Smooth muscle cell (in vitro differentiated cells): ENCODE measurements at regions not wholly inside any gene's neighbourhood (a gene's known extent, or its start where the extent isn't known, plus 50 kb on each side); places are given as distances from the start of the nearest gene placed in this dataset.

ENCODE experiments used
- DNase-seq: peaks from one replicate; lab custom pipeline; 2025; ENCODE audit not compliant: unreplicated experiment; lab: John Stamatoyannopoulos, UW
- H2AFZ ChIP-seq: fragments of 200-600 bp; sonication (generic); 2 replicates; pipeline ENCODE4 v1.6.0; 2016; ENCODE audit warnings: antibody characterized with exemption, low read depth, mild to moderate bottlenecking
- H3F3A ChIP-seq: fragments of 200-600 bp; sonication (generic); 2 replicates; pipeline ENCODE4 v1.6.0; 2017; ENCODE audit warnings: antibody characterized with exemption, low read depth
- H3K27ac ChIP-seq: fragments of 200-600 bp; sonication (generic); 2 replicates; pipeline ENCODE4 v1.5.1; 2016; ENCODE audit warnings: low read depth, mild to moderate bottlenecking
- H3K27me3 ChIP-seq: fragments of 200-600 bp; sonication (generic); 2 replicates; pipeline ENCODE4 v1.6.1; 2016; ENCODE audit warnings: low read depth, mild to moderate bottlenecking
- H3K36me3 ChIP-seq: fragments of 200-600 bp; sonication (generic); 2 replicates; pipeline ENCODE4 v1.5.1; 2016; ENCODE audit warnings: low read depth
- H3K4me1 ChIP-seq: fragments of 200-600 bp; sonication (generic); 2 replicates; pipeline ENCODE4 v1.5.1; 2016; ENCODE audit warnings: low read depth
- H3K4me2 ChIP-seq: fragments of 200-600 bp; sonication (generic); 2 replicates; pipeline ENCODE4 v1.6.0; 2016; ENCODE audit warnings: mild to moderate bottlenecking
- H3K4me3 ChIP-seq: fragments of 200-600 bp; sonication (generic); 2 replicates; pipeline ENCODE4 v1.5.1; 2016; ENCODE audit warnings: mild to moderate bottlenecking
- H3K79me2 ChIP-seq: fragments of 200-600 bp; sonication (generic); 2 replicates; pipeline ENCODE4 v1.6.0; 2016; ENCODE audit warnings: low read depth, mild to moderate bottlenecking
- H3K9ac ChIP-seq: fragments of 200-600 bp; sonication (generic); 2 replicates; pipeline ENCODE4 v1.6.0; 2016; ENCODE audit warnings: low read depth
- H3K9me3 ChIP-seq: fragments of 200-600 bp; sonication (generic); replicated peaks from 2 replicates; pipeline ENCODE4 v1.5.1; 2016; ENCODE audit warnings: low read depth
- H4K20me1 ChIP-seq: fragments of 200-600 bp; sonication (generic); 2 replicates; pipeline ENCODE4 v1.6.0; 2016; ENCODE audit warnings: low read depth
- WGBS: methylation state at CpG from one replicate; pipeline ENCODE4 v1.1.7; 2016; ENCODE audit warnings: low lambda C conversion rate; 5-methylcytosine and 5-hydroxymethylcytosine counted together
- TF ChIP-seq, protein P1 (sequence below): fragments of 200-600 bp; sonication (generic); IDR thresholded peaks from 2 replicates; pipeline ENCODE4 v1.5.1; 2017; ENCODE audit warnings: borderline replicate concordance, mild to moderate bottlenecking, antibody characterized with exemption; ENCODE audit not compliant: insufficient read depth, poor library complexity, severe bottlenecking

DNA sequence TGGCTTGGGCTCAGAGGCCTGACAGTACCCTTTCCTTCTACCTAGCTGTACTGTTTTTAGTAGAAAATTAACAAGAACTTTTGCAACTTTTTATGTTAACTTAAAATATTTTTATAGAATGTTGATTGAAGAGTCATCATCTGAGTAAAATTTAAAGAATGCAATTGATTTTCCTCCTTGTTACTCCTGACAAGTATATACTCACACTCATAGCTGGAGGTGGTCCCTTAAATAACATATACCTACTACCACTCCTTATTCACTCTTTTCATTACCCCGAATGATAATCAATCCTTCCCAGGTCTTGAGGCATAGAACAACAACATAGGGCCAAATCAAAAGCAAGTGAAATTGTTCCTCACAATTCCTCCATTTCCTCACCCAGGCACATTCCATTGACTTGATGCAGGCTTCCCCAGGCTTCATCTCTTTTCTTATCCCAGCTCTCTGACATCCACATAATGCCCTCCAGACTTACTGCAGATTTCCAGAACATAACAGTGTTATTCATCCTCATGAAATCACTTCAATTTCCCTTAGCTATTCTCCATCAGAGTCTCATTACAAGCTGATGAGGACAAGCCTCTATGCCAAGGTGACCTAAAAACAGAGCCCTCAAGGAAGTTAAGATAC is 73.2 kb upstream of the ANXA10 start:
- no peak overlapping the region for H3K27ac ChIP-seq
- no peaks in the 10 kb centered on the region for H3K79me2 ChIP-seq
- H3K4me1 ChIP-seq, result no peaks in the 10 kb centered on the region
- TF ChIP-seq, protein P1, sequence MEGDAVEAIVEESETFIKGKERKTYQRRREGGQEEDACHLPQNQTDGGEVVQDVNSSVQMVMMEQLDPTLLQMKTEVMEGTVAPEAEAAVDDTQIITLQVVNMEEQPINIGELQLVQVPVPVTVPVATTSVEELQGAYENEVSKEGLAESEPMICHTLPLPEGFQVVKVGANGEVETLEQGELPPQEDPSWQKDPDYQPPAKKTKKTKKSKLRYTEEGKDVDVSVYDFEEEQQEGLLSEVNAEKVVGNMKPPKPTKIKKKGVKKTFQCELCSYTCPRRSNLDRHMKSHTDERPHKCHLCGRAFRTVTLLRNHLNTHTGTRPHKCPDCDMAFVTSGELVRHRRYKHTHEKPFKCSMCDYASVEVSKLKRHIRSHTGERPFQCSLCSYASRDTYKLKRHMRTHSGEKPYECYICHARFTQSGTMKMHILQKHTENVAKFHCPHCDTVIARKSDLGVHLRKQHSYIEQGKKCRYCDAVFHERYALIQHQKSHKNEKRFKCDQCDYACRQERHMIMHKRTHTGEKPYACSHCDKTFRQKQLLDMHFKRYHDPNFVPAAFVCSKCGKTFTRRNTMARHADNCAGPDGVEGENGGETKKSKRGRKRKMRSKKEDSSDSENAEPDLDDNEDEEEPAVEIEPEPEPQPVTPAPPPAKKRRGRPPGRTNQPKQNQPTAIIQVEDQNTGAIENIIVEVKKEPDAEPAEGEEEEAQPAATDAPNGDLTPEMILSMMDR, result no peak
- no peaks in the 10 kb centered on the region for H3F3A ChIP-seq
- no peak overlapping the region for H3K4me3 ChIP-seq
- no peak overlapping the region for H3K4me2 ChIP-seq
- H3K9me3 ChIP-seq, result no peaks in the 10 kb centered on the region
- DNase-seq, result no peak
- WGBS, result 86% methylated on average over 1 of the region's 1 CpG
- no peaks in the 10 kb centered on the region for H3K36me3 ChIP-seq
- H4K20me1 ChIP-seq, result no peaks in the 10 kb centered on the region
- H3K9ac ChIP-seq, result no peak overlapping the region
- H3K27me3 ChIP-seq, result no peaks in the 10 kb centered on the region
- H2AFZ ChIP-seq, result no peak overlapping the region

DNA sequence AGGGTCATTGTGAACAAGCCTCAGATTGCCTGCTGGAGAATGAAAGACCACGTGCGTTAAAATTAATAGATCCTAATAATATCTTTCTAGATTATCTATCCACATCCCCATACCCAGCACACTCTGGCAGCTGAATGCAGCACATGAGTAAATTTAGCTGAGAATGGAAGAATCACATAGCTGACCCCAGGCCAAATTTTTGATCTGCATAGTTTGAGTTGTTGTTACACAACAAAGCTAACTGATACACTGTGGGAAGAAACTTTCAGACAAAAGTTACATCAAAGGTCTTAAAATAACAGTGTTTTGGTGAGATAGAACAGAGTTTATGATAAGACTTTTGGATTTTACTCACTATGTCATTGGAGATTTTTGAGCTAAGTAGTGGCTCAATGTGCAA is 72.4 kb upstream of the ANXA10 start:
- H4K20me1 ChIP-seq, result no peaks in the 10 kb centered on the region
- no peaks in the 10 kb centered on the region for H3K79me2 ChIP-seq
- H3K4me3 ChIP-seq, result no peak overlapping the region
- H3K4me1 ChIP-seq, result no peaks in the 10 kb centered on the region
- no peaks in the 10 kb centered on the region for H3K36me3 ChIP-seq
- no peak overlapping the region for H3K9ac ChIP-seq
- no peak for DNase-seq
- no peak overlapping the region for H3K4me2 ChIP-seq
- 92% methylated on average over 2 of the region's 2 CpGs for WGBS
- H3K27ac ChIP-seq, result no peak overlapping the region
- H3K9me3 ChIP-seq, result no peaks in the 10 kb centered on the region
- H3K27me3 ChIP-seq, result no peaks in the 10 kb centered on the region
- no peak overlapping the region for H2AFZ ChIP-seq
- TF ChIP-seq, protein P1, result no peak
- no peaks in the 10 kb centered on the region for H3F3A ChIP-seq

DNA sequence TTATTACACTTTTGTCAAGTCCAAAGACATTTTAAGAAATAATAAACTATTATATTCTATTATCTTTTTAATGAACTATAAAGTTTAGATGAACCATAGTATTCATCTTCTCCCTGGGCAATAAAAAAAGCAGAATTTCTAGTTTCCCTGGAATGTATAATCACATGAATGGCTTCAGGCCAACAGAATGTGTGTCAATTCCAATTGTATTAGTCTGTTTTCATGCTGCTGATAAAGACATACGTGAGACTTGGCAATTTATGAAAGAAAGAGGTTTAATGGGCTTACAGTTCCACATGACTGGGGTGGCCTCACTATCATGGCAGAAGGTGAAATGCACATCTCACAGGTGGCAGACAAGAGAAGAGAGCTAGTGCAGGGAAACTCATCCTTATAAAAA is 70.7 kb upstream of the ANXA10 start:
- TF ChIP-seq, protein P1, result no peak
- no peak overlapping the region for H3K27ac ChIP-seq
- WGBS, result 61% methylated on average over 1 of the region's 1 CpG
- no peaks in the 10 kb centered on the region for H3K4me1 ChIP-seq
- DNase-seq, result no peak
- H3K4me2 ChIP-seq, result no peak overlapping the region
- no peaks in the 10 kb centered on the region for H3F3A ChIP-seq
- H3K9ac ChIP-seq, result no peak overlapping the region
- H3K9me3 ChIP-seq, result no peaks in the 10 kb centered on the region
- no peaks in the 10 kb centered on the region for H3K27me3 ChIP-seq
- H3K36me3 ChIP-seq, result no peaks in the 10 kb centered on the region
- H3K4me3 ChIP-seq, result no peak overlapping the region
- no peaks in the 10 kb centered on the region for H4K20me1 ChIP-seq
- no peaks in the 10 kb centered on the region for H3K79me2 ChIP-seq
- no peak overlapping the region for H2AFZ ChIP-seq

DNA sequence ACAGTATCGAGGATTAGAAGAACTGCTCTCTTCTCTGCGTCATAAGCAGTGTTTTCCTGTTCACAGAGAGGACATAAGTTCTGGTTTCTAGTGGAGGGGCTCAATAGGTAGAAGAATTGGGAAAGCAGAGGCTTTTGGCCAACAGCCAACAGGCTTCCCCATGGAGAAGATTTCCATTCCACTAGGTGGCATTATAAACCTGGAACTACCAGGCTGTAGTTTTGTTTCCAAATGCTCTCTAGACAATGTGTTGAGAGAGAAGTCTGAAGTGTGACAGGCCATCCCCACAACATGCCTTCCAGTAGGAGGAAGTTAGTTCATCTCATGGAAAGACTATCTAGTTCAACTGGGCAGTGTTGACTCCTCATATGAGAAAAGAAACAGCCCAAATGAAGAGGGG is 63.8 kb upstream of the ANXA10 start:
- H2AFZ ChIP-seq, result no peak overlapping the region
- H3K27ac ChIP-seq, result no peak overlapping the region
- H3K79me2 ChIP-seq, result no peaks in the 10 kb centered on the region
- H4K20me1 ChIP-seq, result no peaks in the 10 kb centered on the region
- TF ChIP-seq, protein P1, result no peak
- no peak overlapping the region for H3K4me3 ChIP-seq
- no peaks in the 10 kb centered on the region for H3K4me1 ChIP-seq
- no peaks in the 10 kb centered on the region for H3K27me3 ChIP-seq
- H3F3A ChIP-seq, result no peaks in the 10 kb centered on the region
- H3K9ac ChIP-seq, result no peak overlapping the region
- no peaks in the 10 kb centered on the region for H3K36me3 ChIP-seq
- H3K4me2 ChIP-seq, result no peak overlapping the region
- DNase-seq, result no peak
- WGBS, result 91% methylated on average over 2 of the region's 2 CpGs
- H3K9me3 ChIP-seq, result no peaks in the 10 kb centered on the region
